Dendritic cell treated with granulocyte-macrophage colony-stimulating factor and Interleukin-4, amounts not matched to agents 40 ng/mL and 50 ng/mL, for 4 days (primary cell): ENCODE measurements at regions not wholly inside any gene's neighbourhood (a gene's known extent, or its start where the extent isn't known, plus 50 kb on each side); places are given as distances from the start of the nearest gene placed in this dataset.
A peak's percentile ranks its signal among the peaks of the same experiment; 100 is the strongest.

Source experiments
- H3K27ac Mint-ChIP-seq: one replicate; pipeline ENCODE4 v1.8.0; 2022; ENCODE audit warnings: mild to moderate bottlenecking, mixed read lengths
- H3K27me3 Mint-ChIP-seq: one replicate; pipeline ENCODE4 v1.8.0; 2022; ENCODE audit warnings: mild to moderate bottlenecking, mixed read lengths
- H3K36me3 Mint-ChIP-seq: one replicate; pipeline ENCODE4 v1.8.0; 2022; ENCODE audit warnings: low read depth, mixed read lengths
- H3K4me1 Mint-ChIP-seq: one replicate; pipeline ENCODE4 v1.8.0; 2022; ENCODE audit warnings: low read depth, mixed read lengths
- H3K4me3 Mint-ChIP-seq: one replicate; pipeline ENCODE4 v1.8.0; 2022; ENCODE audit warnings: mild to moderate bottlenecking, moderate library complexity, mixed read lengths
- H3K9me3 Mint-ChIP-seq: one replicate; pipeline ENCODE4 v1.8.0; 2022; ENCODE audit warnings: mixed read lengths
- intact Hi-C: fragments of 100-400 bp; cut with micrococcal nuclease; formaldehyde crosslinking; loops from one replicate; pipeline ENCODE4 v1.15.0; 2022

DNA sequence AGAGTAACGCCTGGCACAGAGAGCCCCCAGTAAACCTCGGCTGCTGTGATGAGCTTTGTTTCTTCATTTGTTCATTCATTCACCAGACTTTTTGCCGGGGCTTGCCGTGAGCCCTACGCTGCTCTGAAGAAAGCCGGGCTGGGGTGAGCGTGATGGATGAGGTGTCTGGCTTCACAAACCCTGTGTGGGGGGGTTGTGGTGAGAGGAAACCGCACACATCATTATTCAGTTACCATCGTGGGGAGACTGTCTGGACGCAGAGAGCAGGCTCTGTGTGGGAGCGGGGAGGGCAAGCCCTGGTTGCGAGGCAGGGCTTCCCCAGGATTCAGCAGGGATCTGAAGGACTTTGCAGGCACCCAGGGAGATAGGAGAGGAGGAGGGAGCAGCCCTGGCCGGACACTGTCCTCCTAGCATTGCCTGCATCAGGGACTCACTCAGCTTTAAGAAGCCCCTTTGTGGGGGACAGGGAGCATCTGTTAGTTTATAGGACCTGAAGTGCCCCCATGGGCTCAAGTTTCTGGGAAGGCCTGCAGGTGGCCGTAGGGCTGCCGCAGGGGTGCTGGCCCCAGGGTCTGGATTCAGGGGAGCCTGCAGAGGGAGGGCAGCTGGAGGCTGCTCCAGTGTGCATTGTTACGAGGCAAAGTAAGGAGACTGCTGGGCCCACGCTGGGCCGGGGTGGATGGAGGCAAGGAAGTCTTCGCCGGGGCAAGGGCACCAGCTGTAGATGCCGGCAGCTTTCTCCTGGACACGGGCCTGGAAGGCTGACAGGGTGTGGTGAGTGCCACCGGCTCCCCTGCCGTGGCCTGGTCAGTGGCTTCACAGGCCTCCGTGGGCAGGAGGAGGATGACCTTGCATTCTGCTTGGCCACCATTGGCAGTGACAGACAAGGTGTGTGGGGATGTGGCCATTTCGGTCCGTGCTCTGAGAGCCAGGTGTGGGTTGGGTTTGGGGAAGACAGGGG is 334.5 kb downstream of the SEC14L1 start:
- Mint-ChIP-seq H3K4me3 (no peak overlapping the region), H3K27me3 (no peaks in the 10 kb centered on the region), H3K4me1 (peaks cover 98% of the 10 kb centered on the region), H3K27ac (no peak overlapping the region), H3K36me3 (peaks cover 55% of the 10 kb centered on the region), H3K9me3 (peaks cover 3% of the 10 kb centered on the region)
- intact Hi-C loops, result no loop called here

DNA sequence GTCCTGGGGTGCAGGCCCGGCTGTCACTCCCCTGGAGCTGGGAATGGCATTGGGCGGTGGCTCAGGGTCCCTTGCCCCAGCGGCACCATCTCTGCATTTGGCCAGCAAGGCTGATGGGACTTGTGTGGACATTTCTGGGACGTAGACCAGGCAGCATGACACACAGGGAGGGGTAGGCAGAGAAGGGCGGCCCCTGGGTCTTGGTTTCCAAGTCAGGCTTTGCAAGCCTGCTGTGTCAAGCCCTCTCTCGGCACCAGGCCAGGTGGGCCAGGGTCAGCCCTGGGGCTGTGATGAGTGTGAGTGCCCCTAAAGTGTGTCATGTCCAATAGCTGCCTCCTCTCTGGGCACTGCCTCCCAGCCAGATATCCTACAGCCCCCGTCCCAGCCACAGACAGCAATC is 335.2 kb downstream of the SEC14L1 start:
- Mint-ChIP-seq H3K27ac (no peak overlapping the region), H3K9me3 (no peaks in the 10 kb centered on the region), H3K36me3 (peaks cover 48% of the 10 kb centered on the region), H3K27me3 (no peaks in the 10 kb centered on the region), H3K4me3 (no peak overlapping the region), H3K4me1 (peaks cover 91% of the 10 kb centered on the region)
- intact Hi-C loops, result no loop called here

GRCh38 chr17:77476498-77476897 is 335.7 kb downstream of the SEC14L1 start:
- Mint-ChIP-seq H3K36me3 (peaks cover 44% of the 10 kb centered on the region), H3K4me3 (no peak overlapping the region), H3K9me3 (no peaks in the 10 kb centered on the region), H3K27ac (no peak overlapping the region), H3K4me1 (peaks cover 86% of the 10 kb centered on the region), H3K27me3 (no peaks in the 10 kb centered on the region)
- intact Hi-C loops, result no loop called here

DNA sequence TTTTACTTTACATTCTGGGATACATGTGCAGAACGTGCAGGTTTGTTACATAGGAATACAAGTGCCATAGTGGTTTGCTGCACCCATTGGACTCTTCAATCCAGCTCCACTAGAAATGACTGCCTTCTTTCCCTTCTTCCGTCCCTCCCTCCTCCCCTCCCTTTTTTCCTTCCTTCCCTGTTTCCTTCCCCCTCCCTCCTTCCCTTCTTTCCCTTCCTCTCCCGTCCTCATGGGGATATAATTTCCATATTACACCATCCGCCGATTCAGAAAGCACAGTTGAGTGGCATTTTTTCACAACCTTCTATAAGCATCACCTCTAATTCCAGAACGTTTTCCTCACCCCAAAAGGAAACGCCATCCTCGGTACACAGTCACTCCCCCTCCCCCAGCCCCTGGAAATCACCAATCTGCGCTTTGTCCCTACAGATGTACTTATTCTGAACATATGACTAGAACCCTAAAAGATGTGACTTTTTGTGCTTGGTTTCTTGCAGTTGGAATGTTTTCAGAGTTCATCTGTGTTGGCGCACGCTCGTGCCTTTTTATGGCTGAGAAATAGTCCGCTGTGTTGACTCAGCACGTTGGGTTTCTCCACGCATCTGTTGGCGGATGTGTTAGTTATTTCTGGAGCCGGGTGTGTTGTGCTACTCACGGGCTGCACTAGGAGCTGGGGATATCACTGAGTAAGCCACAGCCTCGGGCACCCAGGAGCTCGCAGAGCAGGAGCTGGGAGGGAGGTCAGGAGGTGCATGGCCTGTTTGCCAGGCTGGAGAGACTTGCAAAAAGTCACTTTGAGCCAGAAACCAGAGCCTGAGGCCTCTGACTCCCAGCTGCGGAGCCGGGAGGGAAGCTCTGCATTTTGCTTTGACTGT is 336.4 kb downstream of the SEC14L1 start:
- H3K27me3 Mint-ChIP-seq, result no peaks in the 10 kb centered on the region
- H3K4me1 Mint-ChIP-seq, result peaks cover 80% of the 10 kb centered on the region
- intact Hi-C loops, result no loop called here
- H3K27ac Mint-ChIP-seq, result peak overlapping the region; percentile 21
- H3K36me3 Mint-ChIP-seq, result peaks cover 44% of the 10 kb centered on the region
- H3K9me3 Mint-ChIP-seq, result no peaks in the 10 kb centered on the region
- H3K4me3 Mint-ChIP-seq, result no peak overlapping the region

DNA sequence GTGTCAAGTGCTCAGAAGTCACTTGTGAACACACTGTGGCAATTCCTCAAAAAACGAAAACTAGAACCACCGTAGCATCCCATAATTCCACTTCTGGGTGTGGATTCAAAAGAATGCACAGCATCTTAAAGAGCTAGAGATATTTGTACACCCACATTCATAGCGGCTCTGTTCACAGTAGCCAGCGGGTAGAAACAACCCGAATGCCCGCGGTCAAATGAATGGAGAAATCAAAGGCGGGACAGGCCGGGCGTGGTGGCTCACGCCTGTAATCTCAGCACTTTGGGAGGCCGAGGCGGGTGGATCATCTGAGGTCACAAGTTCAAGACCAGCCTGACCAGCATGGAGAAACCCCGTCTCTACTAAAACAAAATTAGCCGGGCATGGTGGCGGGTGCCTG is 337.5 kb downstream of the SEC14L1 start:
- H3K4me1 Mint-ChIP-seq, result peaks cover 69% of the 10 kb centered on the region
- peaks cover 44% of the 10 kb centered on the region for H3K36me3 Mint-ChIP-seq

GRCh38 chr17:77478899-77479298 is 338.1 kb downstream of the SEC14L1 start:
- H3K9me3 Mint-ChIP-seq, result no peaks in the 10 kb centered on the region
- intact Hi-C loops, result no loop called here
- H3K4me3 Mint-ChIP-seq, result no peak overlapping the region
- H3K4me1 Mint-ChIP-seq, result peaks cover 62% of the 10 kb centered on the region
- no peaks in the 10 kb centered on the region for H3K27me3 Mint-ChIP-seq
- no peak overlapping the region for H3K27ac Mint-ChIP-seq
- peaks cover 37% of the 10 kb centered on the region for H3K36me3 Mint-ChIP-seq

More for the DNA sequence above, 337.5 kb downstream of the SEC14L1 start:
- Mint-ChIP-seq H3K27ac (no peak overlapping the region), H3K9me3 (no peaks in the 10 kb centered on the region), H3K27me3 (no peaks in the 10 kb centered on the region), H3K4me3 (no peak overlapping the region)
- intact Hi-C loops, result no loop called here

- no peaks in the 10 kb centered on the region for H3K27me3 Mint-ChIP-seq
- H3K9me3 Mint-ChIP-seq, result no peaks in the 10 kb centered on the region
- peaks cover 56% of the 10 kb centered on the region for H3K4me1 Mint-ChIP-seq
- peaks cover 32% of the 10 kb centered on the region for H3K36me3 Mint-ChIP-seq
- intact Hi-C loops, result no loop called here
- H3K4me3 Mint-ChIP-seq, result no peak overlapping the region
- peak overlapping the region; percentile 50 for H3K27ac Mint-ChIP-seq
These were observed 338.8 kb downstream of the SEC14L1 start for GRCh38 chr17:77479372-77480198.

DNA sequence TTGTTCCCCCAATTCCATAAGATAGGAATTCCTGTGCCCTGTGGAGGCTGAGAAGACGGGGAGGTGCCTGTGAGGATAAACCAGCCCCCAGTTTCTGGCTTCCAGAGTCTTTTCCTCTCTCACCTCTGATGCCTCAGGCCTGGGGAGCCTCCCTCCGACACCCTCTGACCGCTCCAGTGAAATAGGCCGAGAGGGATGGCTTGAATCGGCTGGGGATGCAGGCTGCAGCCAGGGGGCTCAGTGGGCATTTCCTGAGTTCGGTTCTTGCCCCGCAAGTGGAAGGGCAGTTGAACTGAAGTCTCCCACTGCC is 339.4 kb downstream of the SEC14L1 start:
- H3K9me3 Mint-ChIP-seq, result no peaks in the 10 kb centered on the region
- H3K27ac Mint-ChIP-seq, result peak overlapping the region; percentile 50
- no peaks in the 10 kb centered on the region for H3K27me3 Mint-ChIP-seq
- H3K36me3 Mint-ChIP-seq, result peaks cover 27% of the 10 kb centered on the region
- intact Hi-C loops, result no loop called here
- H3K4me3 Mint-ChIP-seq, result no peak overlapping the region
- H3K4me1 Mint-ChIP-seq, result peaks cover 50% of the 10 kb centered on the region

GRCh38 chr17:77480509-77481215 is 339.9 kb downstream of the SEC14L1 start:
- H3K4me3 Mint-ChIP-seq, result no peak overlapping the region
- no peaks in the 10 kb centered on the region for H3K9me3 Mint-ChIP-seq
- peaks cover 22% of the 10 kb centered on the region for H3K36me3 Mint-ChIP-seq
- H3K4me1 Mint-ChIP-seq, result peaks cover 45% of the 10 kb centered on the region
- no peak overlapping the region for H3K27ac Mint-ChIP-seq
- H3K27me3 Mint-ChIP-seq, result no peaks in the 10 kb centered on the region
- intact Hi-C loops, result no loop called here

DNA sequence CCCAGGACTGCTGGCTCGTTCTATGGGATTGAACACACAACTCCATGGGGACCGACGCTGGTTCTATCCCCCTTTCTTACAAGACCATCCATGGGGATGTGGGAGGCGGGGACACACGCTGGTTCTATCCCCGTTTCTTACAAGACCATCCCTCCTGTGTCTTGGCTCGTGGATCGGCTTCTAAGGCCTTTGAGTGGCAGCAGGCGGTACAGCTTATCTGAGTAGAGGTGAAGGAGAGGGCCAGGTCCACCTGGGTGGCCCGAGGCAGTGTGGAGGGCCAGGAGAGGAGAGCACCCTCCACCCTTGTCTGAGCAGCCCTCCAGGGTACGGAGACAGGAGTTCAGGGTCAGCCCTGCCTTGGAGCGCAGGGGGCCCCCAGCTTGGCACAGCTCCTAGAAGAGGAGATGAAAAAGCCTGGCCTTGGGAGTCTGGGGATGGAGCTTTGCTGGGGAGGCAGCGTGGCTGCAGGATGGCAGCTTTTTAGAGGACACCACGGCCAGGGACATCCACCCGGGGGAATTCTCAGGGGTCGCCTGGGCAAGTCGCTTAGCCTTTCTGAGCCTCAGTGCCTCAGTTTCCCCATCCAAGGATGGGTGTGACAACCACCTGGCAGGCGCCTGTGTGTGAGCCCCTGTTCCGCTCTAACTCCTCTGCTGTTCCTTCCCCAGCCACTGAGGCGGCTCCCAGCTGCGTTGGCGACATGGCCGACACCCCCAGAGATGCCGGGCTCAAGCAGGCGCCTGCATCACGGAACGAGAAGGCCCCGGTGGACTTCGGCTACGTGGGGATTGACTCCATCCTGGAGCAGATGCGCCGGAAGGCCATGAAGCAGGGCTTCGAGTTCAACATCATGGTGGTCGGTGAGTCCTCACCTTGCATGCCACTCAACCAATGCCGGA is 341.0 kb downstream of the SEC14L1 start:
- H3K27ac Mint-ChIP-seq, result no peak overlapping the region
- intact Hi-C loops, result no loop called here
- H3K4me3 Mint-ChIP-seq, result no peak overlapping the region
- peaks cover 40% of the 10 kb centered on the region for H3K4me1 Mint-ChIP-seq
- H3K36me3 Mint-ChIP-seq, result peaks cover 12% of the 10 kb centered on the region
- no peaks in the 10 kb centered on the region for H3K27me3 Mint-ChIP-seq
- H3K9me3 Mint-ChIP-seq, result no peaks in the 10 kb centered on the region

DNA sequence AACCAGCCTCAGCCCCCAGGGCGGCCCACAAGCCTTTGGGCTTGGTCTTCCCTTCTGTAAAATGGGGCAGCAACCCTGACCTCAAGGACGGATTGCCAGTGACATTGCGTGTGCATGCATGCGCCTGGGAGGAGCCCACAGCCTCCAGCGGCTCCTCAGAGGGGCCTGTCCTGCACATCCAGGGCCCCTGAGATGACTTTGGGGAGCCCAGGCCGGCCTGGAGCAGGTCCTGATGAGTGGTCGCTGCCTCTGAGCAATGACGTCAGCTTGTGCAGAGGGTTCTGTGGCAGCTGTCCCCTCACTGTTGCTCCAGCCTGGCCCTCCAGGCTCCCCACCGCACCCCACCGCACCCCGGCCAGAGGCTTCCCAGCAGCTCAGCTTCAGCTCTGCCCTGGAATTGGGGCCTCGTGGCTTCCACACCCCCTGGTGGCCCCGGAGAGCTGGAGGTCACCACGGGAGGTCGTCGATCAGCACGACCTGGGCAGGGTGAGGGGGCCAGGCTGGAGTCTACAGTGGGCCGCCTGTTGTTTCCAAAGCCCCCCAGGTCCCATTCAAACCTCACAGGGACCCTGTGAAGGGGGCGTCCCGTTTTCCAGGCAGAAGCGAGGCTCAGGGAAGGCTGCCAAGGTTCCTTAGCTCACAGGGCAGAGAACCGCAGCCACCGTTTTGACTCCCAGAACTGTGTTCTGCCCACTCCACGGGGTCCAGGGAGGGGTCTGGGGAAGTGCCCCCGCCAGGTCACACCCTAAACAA is 341.8 kb downstream of the SEC14L1 start:
- peaks cover 32% of the 10 kb centered on the region for H3K4me1 Mint-ChIP-seq
- H3K4me3 Mint-ChIP-seq, result no peak overlapping the region
- no peaks in the 10 kb centered on the region for H3K9me3 Mint-ChIP-seq
- no peaks in the 10 kb centered on the region for H3K27me3 Mint-ChIP-seq
- no peak overlapping the region for H3K27ac Mint-ChIP-seq
- peaks cover 3% of the 10 kb centered on the region for H3K36me3 Mint-ChIP-seq
- intact Hi-C loops, result no loop called here

GRCh38 chr17:77483128-77483598 is 342.4 kb downstream of the SEC14L1 start:
- no peaks in the 10 kb centered on the region for H3K36me3 Mint-ChIP-seq

More at GRCh38 chr17:77483128-77483598, 342.4 kb downstream of the SEC14L1 start:
- no peaks in the 10 kb centered on the region for H3K9me3 Mint-ChIP-seq
- H3K27me3 Mint-ChIP-seq, result no peaks in the 10 kb centered on the region
- intact Hi-C loops, result no loop called here
- peaks cover 27% of the 10 kb centered on the region for H3K4me1 Mint-ChIP-seq
- no peak overlapping the region for H3K4me3 Mint-ChIP-seq
- H3K27ac Mint-ChIP-seq, result no peak overlapping the region
